ENCODE measurements at regions not wholly inside any gene's neighbourhood (a gene's known extent, or its start where the extent isn't known, plus 50 kb on each side); places are given as distances from the start of the nearest gene placed in this dataset.
"Not testable (repeated sequence)": the region's sequence is repeated elsewhere in the genome, so short reads cannot be mapped to it uniquely, and the experiment has no call there.

DNA sequence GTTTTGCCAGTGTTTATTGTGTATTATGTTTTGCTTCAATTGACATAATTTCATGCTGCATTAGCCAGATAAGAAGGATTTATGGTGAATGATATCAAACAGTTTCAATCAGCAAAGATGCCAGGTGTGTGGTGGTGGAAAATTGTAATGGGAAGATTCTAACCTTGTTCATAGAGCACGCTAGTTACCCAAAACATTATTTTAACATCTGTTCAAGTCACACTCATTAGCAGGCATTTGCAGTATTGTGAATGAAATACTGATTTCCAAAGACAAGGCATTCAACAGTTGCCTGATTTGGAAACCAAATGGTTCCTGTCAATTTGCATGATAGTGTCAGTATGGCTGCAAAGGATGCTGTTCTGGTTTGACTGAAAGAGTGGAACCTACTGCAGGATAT, 129.7 kb downstream of the EPC1 start:
- Histone ChIP-seq H3K9me3 (ENCODE audit: low read depth, low read length) (no peaks in the 10 kb centered on the region), H3K27ac (no peak overlapping the region), H3K36me3 (ENCODE audit: insufficient read depth, low read length) (no peaks in the 10 kb centered on the region), H3K4me3 (no peak overlapping the region), H3K9ac (ENCODE audit: insufficient read length) (no peak overlapping the region)
- no peak for TF ChIP-seq FOXP2 (optimal IDR thresholded peaks at IDR 0.05; ENCODE audit: control extremely low read depth, extremely low read length, insufficient read depth)
- TF ChIP-seq POLR2AphosphoS5 (IDR thresholded peaks at IDR 0.05; ENCODE audit: borderline replicate concordance, low read depth, low read length) = no peak
- TF ChIP-seq EZH2 (IDR thresholded peaks at IDR 0.05) = no peak
- DNase-seq (ENCODE audit: low read depth, low spot score) = no peak

DNA sequence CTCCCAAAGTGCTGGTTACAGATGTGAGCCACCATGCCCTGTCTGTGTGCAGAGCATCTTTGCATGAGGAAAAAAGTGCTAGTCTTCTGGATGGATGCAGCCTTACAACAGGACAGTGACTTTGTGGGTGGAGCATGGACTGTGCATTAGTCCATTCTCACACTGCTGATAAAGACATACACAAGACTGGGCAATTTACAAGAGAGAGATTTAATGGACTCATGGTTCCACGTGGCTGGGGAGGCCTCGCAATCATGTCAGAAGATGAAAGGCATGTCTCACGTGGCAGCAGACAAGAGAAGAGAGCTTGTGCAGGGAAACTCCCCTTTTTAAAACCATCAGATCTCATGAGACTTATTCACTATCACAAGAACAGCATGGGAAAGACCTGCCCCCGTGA, 133.1 kb downstream of the EPC1 start:
- H3K4me3 ChIP-seq; H3K9ac ChIP-seq (ENCODE audit: insufficient read length); H3K27ac ChIP-seq; H3K9me3 ChIP-seq (ENCODE audit: low read depth, low read length); H3K36me3 ChIP-seq (ENCODE audit: insufficient read depth, low read length); DNase-seq (ENCODE audit: low read depth, low spot score): not testable (repeated sequence)

DNA sequence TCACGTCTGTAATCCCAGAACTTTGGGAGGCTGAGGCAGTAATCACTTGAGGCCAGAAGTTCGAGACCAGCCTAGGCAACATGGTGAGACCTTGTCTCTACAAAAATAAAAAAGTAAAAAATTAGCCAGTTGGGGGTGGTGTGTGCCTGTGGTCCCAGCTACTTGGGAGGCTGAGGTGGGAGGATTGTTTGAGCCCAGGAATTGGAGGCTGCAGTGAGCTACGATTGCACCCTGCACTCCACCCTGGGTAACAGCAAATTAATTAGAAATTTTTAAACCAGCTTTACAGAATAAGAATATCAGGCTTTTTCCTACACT, 136.0 kb downstream of the EPC1 start:
- no peak for DNase-seq (ENCODE audit: low read depth, low spot score)
- Histone ChIP-seq H3K4me3 (no peak overlapping the region), H3K27ac (no peak overlapping the region), H3K36me3 (ENCODE audit: insufficient read depth, low read length) (no peaks in the 10 kb centered on the region), H3K9ac (ENCODE audit: insufficient read length) (no peak overlapping the region), H3K9me3 (ENCODE audit: low read depth, low read length) (no peaks in the 10 kb centered on the region)
- TF ChIP-seq EZH2 (IDR thresholded peaks at IDR 0.05) (no peak), POLR2AphosphoS5 (IDR thresholded peaks at IDR 0.05; ENCODE audit: borderline replicate concordance, low read depth, low read length) (no peak), FOXP2 (optimal IDR thresholded peaks at IDR 0.05; ENCODE audit: control extremely low read depth, extremely low read length, insufficient read depth) (no peak)

DNA sequence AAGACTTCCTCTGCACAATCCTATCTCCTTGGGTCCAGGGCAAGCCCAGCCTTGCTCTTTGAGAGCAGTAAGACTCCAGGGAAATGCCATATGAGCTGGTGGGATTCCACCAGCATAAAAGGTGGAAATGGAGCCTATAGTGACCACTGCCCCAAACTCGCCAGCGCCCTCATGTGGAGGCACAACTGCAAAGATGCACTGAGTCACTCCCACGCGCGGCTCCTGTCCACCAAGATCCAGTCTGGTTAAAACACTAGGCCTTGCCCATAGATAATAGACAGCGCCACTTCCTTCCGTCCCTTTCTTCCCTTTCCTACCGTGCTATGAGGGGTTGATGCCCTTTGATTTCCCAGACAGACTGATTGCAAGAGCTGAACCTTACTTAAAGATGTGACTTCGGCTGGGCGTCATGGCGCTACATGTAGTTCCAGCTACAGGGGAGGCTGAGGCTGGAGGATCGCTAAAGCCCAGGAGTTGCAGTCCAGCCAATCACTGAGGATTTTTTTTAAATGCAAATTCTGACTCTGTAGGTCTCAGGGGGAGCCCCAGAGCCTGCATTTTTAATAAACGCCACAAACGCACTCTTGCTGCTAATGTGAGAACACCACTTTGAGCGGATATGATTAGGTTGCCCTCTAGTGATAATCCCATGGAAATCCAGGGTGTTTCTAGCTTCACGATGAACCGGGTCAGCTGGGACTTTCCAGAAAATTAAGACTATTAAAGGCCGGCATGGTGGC, 136.5 kb downstream of the EPC1 start:
- no peaks in the 10 kb centered on the region for H3K36me3 ChIP-seq (ENCODE audit: insufficient read depth, low read length)
- no peak overlapping the region for H3K27ac ChIP-seq
- no peak for TF ChIP-seq EZH2 (IDR thresholded peaks at IDR 0.05)
- no peak for TF ChIP-seq POLR2AphosphoS5 (IDR thresholded peaks at IDR 0.05; ENCODE audit: borderline replicate concordance, low read depth, low read length)
- TF ChIP-seq FOXP2 (optimal IDR thresholded peaks at IDR 0.05; ENCODE audit: control extremely low read depth, extremely low read length, insufficient read depth) = no peak
- H3K9ac ChIP-seq (ENCODE audit: insufficient read length) = no peak overlapping the region
- no peak overlapping the region for H3K4me3 ChIP-seq
- DNase-seq (ENCODE audit: low read depth, low spot score) = no peak
- H3K9me3 ChIP-seq (ENCODE audit: low read depth, low read length) = no peaks in the 10 kb centered on the region

DNA sequence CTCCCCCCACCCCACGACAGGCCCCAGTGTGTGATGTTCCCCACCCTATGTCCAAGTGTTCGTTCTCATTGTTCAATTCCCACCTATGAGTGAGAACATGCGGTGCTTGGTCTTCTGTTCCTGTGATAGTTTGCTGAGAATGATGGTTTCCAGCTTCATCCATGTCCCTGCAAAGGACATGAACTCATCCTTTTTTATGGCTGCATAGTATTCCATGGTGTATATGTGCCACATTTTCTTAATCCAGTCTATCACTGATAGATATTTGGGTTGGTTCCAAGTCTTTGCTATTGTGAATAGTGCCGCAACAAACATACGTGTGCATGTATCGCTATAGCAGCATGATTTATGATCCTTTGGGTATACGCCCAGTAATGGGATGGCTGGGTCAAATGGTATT, 139.0 kb downstream of the EPC1 start:
- H3K9me3 ChIP-seq (ENCODE audit: low read depth, low read length); H3K9ac ChIP-seq (ENCODE audit: insufficient read length); H3K27ac ChIP-seq; DNase-seq (ENCODE audit: low read depth, low spot score); H3K4me3 ChIP-seq; H3K36me3 ChIP-seq (ENCODE audit: insufficient read depth, low read length): not testable (repeated sequence)

DNA sequence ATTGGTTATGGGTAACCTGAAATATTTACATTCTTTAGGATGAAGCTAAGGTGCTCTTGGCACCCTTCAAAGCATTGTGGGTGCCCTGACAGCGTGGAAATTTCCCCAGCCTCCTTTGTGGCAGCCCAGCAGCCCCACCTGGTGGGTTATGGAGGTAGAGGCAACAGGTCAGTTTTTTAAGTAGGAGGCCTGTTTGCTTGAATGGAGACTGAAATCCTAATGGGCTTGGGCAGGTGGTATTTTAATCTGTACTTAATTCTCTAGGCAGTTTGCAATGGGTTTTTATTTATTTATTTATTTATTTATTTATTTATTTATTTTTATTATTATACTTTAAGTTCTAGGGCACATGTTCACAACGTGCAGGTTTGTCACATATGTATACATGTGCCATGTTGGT, 139.4 kb downstream of the EPC1 start:
- Histone ChIP-seq H3K9ac (ENCODE audit: insufficient read length) (no peak overlapping the region), H3K9me3 (ENCODE audit: low read depth, low read length) (no peaks in the 10 kb centered on the region), H3K27ac (no peak overlapping the region), H3K36me3 (ENCODE audit: insufficient read depth, low read length) (no peaks in the 10 kb centered on the region), H3K4me3 (no peak overlapping the region)
- DNase-seq (ENCODE audit: low read depth, low spot score) = no peak
- no peak for TF ChIP-seq EZH2 (IDR thresholded peaks at IDR 0.05)
- TF ChIP-seq FOXP2 (optimal IDR thresholded peaks at IDR 0.05; ENCODE audit: control extremely low read depth, extremely low read length, insufficient read depth) = no peak
- no peak for TF ChIP-seq POLR2AphosphoS5 (IDR thresholded peaks at IDR 0.05; ENCODE audit: borderline replicate concordance, low read depth, low read length)

DNA sequence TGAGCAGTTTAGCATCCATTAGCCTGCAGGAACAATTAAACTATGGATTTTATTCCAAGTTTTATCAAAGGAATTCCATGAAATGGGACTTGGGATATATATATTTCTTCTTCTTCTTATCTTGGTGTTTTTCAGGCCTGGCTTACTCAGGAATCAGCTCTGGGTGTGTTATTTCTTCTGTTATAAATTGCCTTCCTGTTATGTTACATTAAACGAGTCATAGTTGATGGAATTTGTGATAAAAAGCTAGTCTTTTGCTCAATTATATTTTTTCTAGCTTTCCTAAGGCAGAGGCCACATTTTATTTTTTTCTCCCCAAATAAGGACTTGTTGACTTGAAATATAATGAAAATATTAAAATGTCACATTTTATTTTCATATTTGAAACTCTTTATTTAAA, 141.3 kb downstream of the EPC1 start:
- H3K27ac ChIP-seq = no peak overlapping the region
- H3K9me3 ChIP-seq (ENCODE audit: low read depth, low read length) = no peaks in the 10 kb centered on the region
- no peak for DNase-seq (ENCODE audit: low read depth, low spot score)
- no peak overlapping the region for H3K4me3 ChIP-seq
- no peak overlapping the region for H3K9ac ChIP-seq (ENCODE audit: insufficient read length)
- no peaks in the 10 kb centered on the region for H3K36me3 ChIP-seq (ENCODE audit: insufficient read depth, low read length)
- TF ChIP-seq FOXP2 (optimal IDR thresholded peaks at IDR 0.05; ENCODE audit: control extremely low read depth, extremely low read length, insufficient read depth) (no peak), EZH2 (IDR thresholded peaks at IDR 0.05) (no peak), POLR2AphosphoS5 (IDR thresholded peaks at IDR 0.05; ENCODE audit: borderline replicate concordance, low read depth, low read length) (no peak)

DNA sequence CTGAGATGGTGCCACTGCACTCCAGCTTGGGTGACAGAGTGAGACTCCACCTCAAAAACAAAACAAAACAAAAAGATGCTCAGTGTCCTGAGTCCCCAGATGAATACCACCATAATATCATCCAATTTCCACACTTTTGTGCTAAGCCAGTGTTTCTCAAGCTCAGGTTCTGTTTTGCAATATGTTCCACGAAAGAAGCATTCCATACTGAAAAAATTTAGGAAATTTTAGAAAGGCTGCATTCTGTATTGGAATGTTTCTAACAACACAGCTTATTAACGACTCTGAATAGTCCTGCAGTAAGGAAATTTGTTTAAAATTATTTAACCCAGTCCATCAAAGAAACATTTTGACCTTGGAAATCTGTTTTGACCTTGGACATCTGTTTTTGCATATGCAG, 142.4 kb downstream of the EPC1 start:
- TF ChIP-seq POLR2AphosphoS5 (IDR thresholded peaks at IDR 0.05; ENCODE audit: borderline replicate concordance, low read depth, low read length) (no peak), EZH2 (IDR thresholded peaks at IDR 0.05) (no peak), FOXP2 (optimal IDR thresholded peaks at IDR 0.05; ENCODE audit: control extremely low read depth, extremely low read length, insufficient read depth) (no peak)
- Histone ChIP-seq H3K9ac (ENCODE audit: insufficient read length) (no peak overlapping the region), H3K27ac (no peak overlapping the region), H3K4me3 (no peak overlapping the region), H3K36me3 (ENCODE audit: insufficient read depth, low read length) (no peaks in the 10 kb centered on the region), H3K9me3 (ENCODE audit: low read depth, low read length) (no peaks in the 10 kb centered on the region)
- no peak for DNase-seq (ENCODE audit: low read depth, low spot score)

DNA sequence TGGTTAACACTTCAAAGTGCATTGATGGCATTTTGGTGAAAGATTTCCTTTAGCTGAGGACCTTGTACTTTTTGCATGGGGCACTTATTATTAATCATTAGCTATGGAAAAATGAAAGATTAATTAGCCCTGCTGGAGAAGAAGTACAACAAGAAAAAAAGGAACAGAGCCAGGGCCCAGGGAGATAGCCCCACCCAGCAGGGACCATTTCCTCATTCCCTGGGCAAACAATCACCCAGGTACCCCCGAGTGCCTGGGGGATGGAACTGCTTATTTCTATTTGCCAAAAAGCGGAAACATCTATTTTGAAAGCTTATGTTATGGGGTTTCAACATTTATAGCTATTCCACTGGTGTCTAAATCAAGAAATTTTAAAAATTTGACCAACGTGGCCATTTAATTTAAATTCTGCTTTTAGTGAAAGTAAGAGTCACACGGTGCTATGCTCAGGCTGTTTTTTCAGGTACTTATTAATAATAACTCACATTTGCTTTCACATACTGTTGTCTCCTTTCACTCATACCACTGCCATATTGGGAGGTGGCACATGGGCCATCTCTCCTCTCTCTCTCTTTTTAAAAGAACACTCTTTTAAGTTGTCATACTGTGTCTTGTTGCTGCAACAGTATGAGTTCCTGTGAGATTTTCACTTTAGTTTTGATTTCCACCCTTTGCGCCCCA, 143.6 kb upstream of the KIF5B start:
- Histone ChIP-seq H3K9me3 (ENCODE audit: low read depth, low read length) (no peaks in the 10 kb centered on the region), H3K4me3 (no peak overlapping the region), H3K36me3 (ENCODE audit: insufficient read depth, low read length) (no peaks in the 10 kb centered on the region), H3K9ac (ENCODE audit: insufficient read length) (no peak overlapping the region), H3K27ac (no peak overlapping the region)
- no peak for TF ChIP-seq POLR2AphosphoS5 (IDR thresholded peaks at IDR 0.05; ENCODE audit: borderline replicate concordance, low read depth, low read length)
- TF ChIP-seq EZH2 (IDR thresholded peaks at IDR 0.05) = no peak
- TF ChIP-seq FOXP2 (optimal IDR thresholded peaks at IDR 0.05; ENCODE audit: control extremely low read depth, extremely low read length, insufficient read depth) = no peak
- DNase-seq (ENCODE audit: low read depth, low spot score) = no peak
